ENCODE measurements at regions not wholly inside any gene's neighbourhood (a gene's known extent, or its start where the extent isn't known, plus 50 kb on each side); places are given as distances from the start of the nearest gene placed in this dataset.

- intact Hi-C loops (cut with DNase I) = no loop called here
- DNase-seq (no peak), ATAC-seq (ENCODE audit: poor library complexity) (no peak)
Measured at GRCh38 chr1:101709721-101710120, 287.0 kb downstream of the OLFM3 start.

GRCh38 chr1:101713760-101714159 is 283.0 kb downstream of the OLFM3 start:
- DNase-seq = no peak
- intact Hi-C loops (cut with DNase I) = no loop called here
- ATAC-seq (ENCODE audit: poor library complexity) = no peak

DNA sequence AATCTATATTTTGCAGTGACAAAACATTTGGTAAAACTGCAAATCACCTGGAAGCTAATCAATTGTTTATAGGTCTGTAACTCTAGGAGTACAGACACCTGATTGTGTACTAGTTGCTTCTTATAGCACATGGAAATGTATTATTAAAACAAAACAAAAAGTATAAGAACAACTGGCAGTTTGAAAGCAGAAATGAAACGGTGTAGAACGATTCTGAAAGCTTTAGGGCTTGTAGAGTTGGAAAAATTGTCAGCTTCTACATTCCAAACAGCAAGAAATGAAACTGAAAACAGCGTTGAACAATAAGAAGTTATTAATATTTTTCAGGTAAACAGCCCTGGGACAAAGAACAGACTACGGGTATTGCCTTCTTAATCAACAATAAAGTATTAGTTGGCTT is 273.3 kb downstream of the OLFM3 start:
- DNase-seq (no peak), ATAC-seq (ENCODE audit: poor library complexity) (no peak)
- intact Hi-C loops (cut with DNase I) = no loop called here

GRCh38 chr1:101728029-101728428 is 268.7 kb downstream of the OLFM3 start:
- DNase-seq (no peak), ATAC-seq (ENCODE audit: poor library complexity) (no peak)
- intact Hi-C loops (cut with DNase I) = no loop called here

- intact Hi-C loops (cut with DNase I) = no loop called here
- no peak for ATAC-seq (ENCODE audit: poor library complexity)
Measured at GRCh38 chr1:101730559-101730958, 266.2 kb downstream of the OLFM3 start.

DNA sequence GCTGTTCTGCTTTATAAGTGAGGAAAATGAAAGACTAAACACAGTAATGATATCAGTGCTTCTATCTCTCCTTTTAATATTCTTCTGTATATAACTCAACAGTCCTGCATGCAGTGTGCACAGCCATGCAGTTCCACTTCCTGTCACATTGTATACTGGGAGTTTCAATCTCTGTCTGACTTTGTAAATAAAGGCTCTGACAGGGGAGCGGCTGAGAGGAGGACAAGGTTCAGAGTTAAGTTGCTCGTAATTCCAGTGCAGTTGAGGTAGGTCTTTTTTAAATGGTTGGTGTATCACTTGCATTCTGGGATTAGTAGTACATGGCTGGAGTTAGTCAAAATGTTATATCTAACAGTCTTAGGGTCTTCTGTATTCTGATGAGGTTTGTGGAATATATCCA is 264.5 kb downstream of the OLFM3 start:
- ATAC-seq (ENCODE audit: poor library complexity) (no peak), DNase-seq (no peak)
- intact Hi-C loops (cut with DNase I) = no loop called here

More at GRCh38 chr1:101730559-101730958, 266.2 kb downstream of the OLFM3 start:
- DNase-seq = no peak

- intact Hi-C loops (cut with DNase I) = no loop called here
- ATAC-seq (ENCODE audit: poor library complexity) = no peak
Measured at GRCh38 chr1:101733340-101733739, 263.4 kb downstream of the OLFM3 start.

GRCh38 chr1:101738475-101738874 is 258.3 kb downstream of the OLFM3 start:
- ATAC-seq (ENCODE audit: poor library complexity) = no peak
- intact Hi-C loops (cut with DNase I) = no loop called here

More at GRCh38 chr1:101733340-101733739, 263.4 kb downstream of the OLFM3 start:
- no peak for DNase-seq

DNA sequence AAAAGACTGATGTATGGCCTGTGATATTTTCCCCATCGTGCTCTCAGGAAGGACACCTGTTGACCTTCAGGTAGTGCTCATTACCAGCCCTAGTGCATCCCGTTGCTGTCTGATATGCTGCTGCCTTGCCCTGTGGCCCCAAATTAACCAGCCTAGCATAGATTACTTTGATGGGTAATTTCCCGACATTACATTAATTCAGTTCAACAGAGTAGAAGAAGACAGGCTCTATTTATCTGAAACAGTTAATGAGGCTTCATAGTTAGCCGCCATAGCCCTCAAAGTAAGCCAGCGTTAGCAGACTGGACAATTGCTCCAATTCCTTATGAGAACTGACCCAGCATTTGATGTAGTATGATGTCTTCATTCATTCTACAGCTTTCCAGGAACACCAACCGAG is 257.6 kb downstream of the OLFM3 start:
- no peak for DNase-seq
- ATAC-seq (ENCODE audit: poor library complexity) = no peak
- intact Hi-C loops (cut with DNase I) = no loop called here

More at GRCh38 chr1:101738475-101738874, 258.3 kb downstream of the OLFM3 start:
- no peak for DNase-seq

GRCh38 chr1:101739826-101740330 is 256.8 kb downstream of the OLFM3 start:
- ATAC-seq (ENCODE audit: poor library complexity) = no peak
- no peak for DNase-seq
- intact Hi-C loops (cut with DNase I) = no loop called here

DNA sequence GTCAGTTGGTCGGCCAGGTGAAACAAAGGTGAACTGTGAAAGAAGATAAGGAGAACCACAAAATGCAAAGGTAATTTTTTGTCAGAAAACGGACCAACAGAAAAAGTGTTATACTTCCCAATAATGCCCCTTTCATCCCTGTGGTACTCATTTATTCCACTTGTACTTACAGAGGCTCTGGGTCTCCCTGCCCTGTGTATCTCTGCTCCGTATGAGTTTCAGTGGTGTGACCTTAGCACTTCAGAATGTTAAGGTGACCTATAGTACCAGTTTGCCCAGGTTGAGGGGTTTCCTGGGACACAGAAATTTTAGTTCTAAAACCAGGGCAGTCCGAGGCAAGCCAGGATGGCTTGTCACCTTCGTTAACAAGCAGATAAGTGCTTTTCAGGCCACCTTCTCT is 254.8 kb downstream of the OLFM3 start:
- intact Hi-C loops (cut with DNase I) = no loop called here
- no peak for DNase-seq
- no peak for ATAC-seq (ENCODE audit: poor library complexity)

DNA sequence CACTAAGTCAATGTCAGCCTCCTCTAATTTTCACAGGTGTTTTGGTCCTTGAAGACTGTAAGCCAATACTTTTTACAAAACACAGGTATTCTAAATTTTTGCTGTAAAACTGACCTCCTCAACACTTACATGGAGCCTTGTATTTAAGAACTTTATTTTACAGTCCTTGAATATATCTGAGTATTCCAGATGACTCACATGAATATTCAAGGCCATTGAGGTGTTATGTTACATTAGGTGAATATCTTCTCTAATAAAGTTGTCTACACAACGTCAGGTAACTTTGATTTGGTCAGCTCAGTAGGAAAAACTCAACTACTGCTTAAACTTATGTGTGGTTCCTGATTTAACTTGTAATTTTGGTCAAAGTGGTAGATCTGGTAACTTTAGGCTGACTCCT is 254.2 kb downstream of the OLFM3 start:
- DNase-seq (no peak), ATAC-seq (ENCODE audit: poor library complexity) (no peak)
- intact Hi-C loops (cut with DNase I) = no loop called here

GRCh38 chr1:101745551-101746270 is 251.0 kb downstream of the OLFM3 start:
- ATAC-seq (ENCODE audit: poor library complexity) = no peak
- intact Hi-C loops (cut with DNase I) = no loop called here
- no peak for DNase-seq

- ATAC-seq (ENCODE audit: poor library complexity) = no peak
- no peak for DNase-seq
- intact Hi-C loops (cut with DNase I) = no loop called here
Measured at GRCh38 chr1:101748077-101748476, 248.6 kb downstream of the OLFM3 start.
